Stimulated activated CD8-positive, alpha-beta memory T cell treated with anti-CD3 and anti-CD28 coated beads, Interleukin-7, amount 100 ng/mL, for 1 hour (primary cell): ENCODE measurements at regions not wholly inside any gene's neighbourhood (a gene's known extent, or its start where the extent isn't known, plus 50 kb on each side); places are given as distances from the start of the nearest gene placed in this dataset.

Experiments used
- DNase-seq, 2 donors: peaks; one replicate each; pipeline ENCODE4 v3.0.0-alpha.2; 2020; ENCODE audit warnings: low read depth in 2 of 2

GRCh38 chr2:129761569-129762021 lies 217.9 kb upstream of the RAB6C start:
- no peak for DNase-seq

- DNase-seq: no peak
Observed at GRCh38 chr2:129762386-129763189, 216.9 kb upstream of the RAB6C start.

- DNase-seq: no peak
Observed at GRCh38 chr2:129763190-129763846, 216.1 kb upstream of the RAB6C start.

GRCh38 chr2:129763966-129764365 lies 215.5 kb upstream of the RAB6C start:
- DNase-seq: no peak

GRCh38 chr2:129764376-129765325 lies 214.8 kb upstream of the RAB6C start:
- no peak for DNase-seq

GRCh38 chr2:129765326-129765677 lies 214.2 kb upstream of the RAB6C start:
- no peak for DNase-seq

GRCh38 chr2:129765678-129766351 lies 213.7 kb upstream of the RAB6C start:
- DNase-seq: no peak

GRCh38 chr2:129766374-129766993 lies 213.0 kb upstream of the RAB6C start:
- no peak for DNase-seq

GRCh38 chr2:129767346-129768035 lies 212.0 kb upstream of the RAB6C start:
- no peak for DNase-seq

- DNase-seq: no peak
Observed at GRCh38 chr2:129768036-129768386, 211.5 kb upstream of the RAB6C start.

GRCh38 chr2:129768485-129769184 lies 210.8 kb upstream of the RAB6C start:
- no peak for DNase-seq

GRCh38 chr2:129769185-129769991 lies 210.1 kb upstream of the RAB6C start:
- DNase-seq: no peak

GRCh38 chr2:129771418-129772189 lies 207.9 kb upstream of the RAB6C start:
- DNase-seq: no peak

- no peak for DNase-seq
Observed at GRCh38 chr2:129772190-129772579, 207.3 kb upstream of the RAB6C start.

GRCh38 chr2:129775952-129776653 lies 203.4 kb upstream of the RAB6C start:
- no peak for DNase-seq

- no peak for DNase-seq
Observed at GRCh38 chr2:129777146-129777545, 202.3 kb upstream of the RAB6C start.

GRCh38 chr2:129777762-129778583 lies 201.5 kb upstream of the RAB6C start:
- DNase-seq: no peak
